Ishikawa (cell line): ENCODE measurements at regions not wholly inside any gene's neighbourhood (a gene's known extent, or its start where the extent isn't known, plus 50 kb on each side); places are given as distances from the start of the nearest gene placed in this dataset.

Experiments
- CEBPB ChIP-seq: IDR thresholded peaks from 2 replicates; pipeline ENCODE4 v1.6.1; 2012
- CREB1 ChIP-seq: IDR thresholded peaks from 2 replicates; pipeline ENCODE4 v1.6.1; 2012; ENCODE audit warnings: low read depth
- EP300 ChIP-seq: IDR thresholded peaks from 2 replicates; pipeline ENCODE4 v1.6.1; 2012; ENCODE audit warnings: borderline replicate concordance
- FOXM1 ChIP-seq: IDR thresholded peaks from 2 replicates; pipeline ENCODE4 v1.6.1; 2012; ENCODE audit warnings: low read depth, borderline replicate concordance
- NFIC ChIP-seq: IDR thresholded peaks from 2 replicates; pipeline ENCODE4 v1.6.1; 2012
- RAD21 ChIP-seq: IDR thresholded peaks from 2 replicates; pipeline ENCODE4 v1.6.1; 2012; ENCODE audit warnings: low read depth
- TEAD4 ChIP-seq: IDR thresholded peaks from 2 replicates; pipeline ENCODE4 v1.6.1; 2012
- YY1 ChIP-seq: IDR thresholded peaks from 2 replicates; pipeline ENCODE4 v1.6.1; 2012; ENCODE audit warnings: low read depth
- TF ChIP-seq, protein P1 (sequence below): IDR thresholded peaks from 2 replicates; pipeline ENCODE4 v1.6.1; 2012
- TF ChIP-seq, protein P2 (sequence below): IDR thresholded peaks from 2 replicates; pipeline ENCODE4 v1.6.1; 2012; ENCODE audit warnings: low read depth, mild to moderate bottlenecking
- TF ChIP-seq, protein P3 (sequence below): IDR thresholded peaks from 2 replicates; pipeline ENCODE4 v1.6.1; 2012

DNA sequence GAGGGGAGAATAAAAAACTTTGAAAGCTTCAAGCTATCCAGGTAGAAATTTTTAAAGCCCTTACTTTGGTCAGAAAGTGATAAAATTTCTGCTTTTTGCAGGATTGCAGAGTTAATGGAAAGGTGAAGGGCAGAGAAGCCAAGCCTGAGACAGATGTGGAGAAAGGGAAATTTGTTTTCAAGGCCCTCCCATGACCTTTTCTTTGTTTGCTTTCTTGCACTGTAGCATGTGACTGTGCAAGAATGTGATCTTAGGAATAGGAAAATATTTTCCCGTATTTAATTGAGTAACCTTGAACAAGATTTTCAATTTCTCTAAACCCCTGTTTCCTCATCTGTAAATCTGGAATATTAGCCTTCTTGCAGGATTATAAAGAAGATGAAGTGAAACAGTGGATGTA, 307.2 kb downstream of the PPARGC1A start:
- TF ChIP-seq, protein P1, sequence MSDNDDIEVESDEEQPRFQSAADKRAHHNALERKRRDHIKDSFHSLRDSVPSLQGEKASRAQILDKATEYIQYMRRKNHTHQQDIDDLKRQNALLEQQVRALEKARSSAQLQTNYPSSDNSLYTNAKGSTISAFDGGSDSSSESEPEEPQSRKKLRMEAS = no peak
- TF ChIP-seq NFIC = no peak
- no peak for TF ChIP-seq TEAD4
- TF ChIP-seq, protein P2, sequence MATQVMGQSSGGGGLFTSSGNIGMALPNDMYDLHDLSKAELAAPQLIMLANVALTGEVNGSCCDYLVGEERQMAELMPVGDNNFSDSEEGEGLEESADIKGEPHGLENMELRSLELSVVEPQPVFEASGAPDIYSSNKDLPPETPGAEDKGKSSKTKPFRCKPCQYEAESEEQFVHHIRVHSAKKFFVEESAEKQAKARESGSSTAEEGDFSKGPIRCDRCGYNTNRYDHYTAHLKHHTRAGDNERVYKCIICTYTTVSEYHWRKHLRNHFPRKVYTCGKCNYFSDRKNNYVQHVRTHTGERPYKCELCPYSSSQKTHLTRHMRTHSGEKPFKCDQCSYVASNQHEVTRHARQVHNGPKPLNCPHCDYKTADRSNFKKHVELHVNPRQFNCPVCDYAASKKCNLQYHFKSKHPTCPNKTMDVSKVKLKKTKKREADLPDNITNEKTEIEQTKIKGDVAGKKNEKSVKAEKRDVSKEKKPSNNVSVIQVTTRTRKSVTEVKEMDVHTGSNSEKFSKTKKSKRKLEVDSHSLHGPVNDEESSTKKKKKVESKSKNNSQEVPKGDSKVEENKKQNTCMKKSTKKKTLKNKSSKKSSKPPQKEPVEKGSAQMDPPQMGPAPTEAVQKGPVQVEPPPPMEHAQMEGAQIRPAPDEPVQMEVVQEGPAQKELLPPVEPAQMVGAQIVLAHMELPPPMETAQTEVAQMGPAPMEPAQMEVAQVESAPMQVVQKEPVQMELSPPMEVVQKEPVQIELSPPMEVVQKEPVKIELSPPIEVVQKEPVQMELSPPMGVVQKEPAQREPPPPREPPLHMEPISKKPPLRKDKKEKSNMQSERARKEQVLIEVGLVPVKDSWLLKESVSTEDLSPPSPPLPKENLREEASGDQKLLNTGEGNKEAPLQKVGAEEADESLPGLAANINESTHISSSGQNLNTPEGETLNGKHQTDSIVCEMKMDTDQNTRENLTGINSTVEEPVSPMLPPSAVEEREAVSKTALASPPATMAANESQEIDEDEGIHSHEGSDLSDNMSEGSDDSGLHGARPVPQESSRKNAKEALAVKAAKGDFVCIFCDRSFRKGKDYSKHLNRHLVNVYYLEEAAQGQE = no peak
- TF ChIP-seq, protein P3, sequence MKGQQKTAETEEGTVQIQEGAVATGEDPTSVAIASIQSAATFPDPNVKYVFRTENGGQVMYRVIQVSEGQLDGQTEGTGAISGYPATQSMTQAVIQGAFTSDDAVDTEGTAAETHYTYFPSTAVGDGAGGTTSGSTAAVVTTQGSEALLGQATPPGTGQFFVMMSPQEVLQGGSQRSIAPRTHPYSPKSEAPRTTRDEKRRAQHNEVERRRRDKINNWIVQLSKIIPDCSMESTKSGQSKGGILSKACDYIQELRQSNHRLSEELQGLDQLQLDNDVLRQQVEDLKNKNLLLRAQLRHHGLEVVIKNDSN = no peak
- TF ChIP-seq CEBPB = no peak
- TF ChIP-seq RAD21 = no peak
- no peak for TF ChIP-seq YY1
- no peak for TF ChIP-seq CREB1
- no peak for TF ChIP-seq FOXM1
- no peak for TF ChIP-seq EP300
